GM18868 (cell line): ENCODE measurements at regions not wholly inside any gene's neighbourhood (a gene's known extent, or its start where the extent isn't known, plus 50 kb on each side); places are given as distances from the start of the nearest gene placed in this dataset.

Source experiments
- ATAC-seq: cut with Tn5 transposase; IDR thresholded peaks from one replicate; pipeline ENCODE4 v1.9.1; 2021; ENCODE audit warnings: mild to moderate bottlenecking, moderate library complexity; ENCODE audit not compliant: unreplicated experiment

DNA sequence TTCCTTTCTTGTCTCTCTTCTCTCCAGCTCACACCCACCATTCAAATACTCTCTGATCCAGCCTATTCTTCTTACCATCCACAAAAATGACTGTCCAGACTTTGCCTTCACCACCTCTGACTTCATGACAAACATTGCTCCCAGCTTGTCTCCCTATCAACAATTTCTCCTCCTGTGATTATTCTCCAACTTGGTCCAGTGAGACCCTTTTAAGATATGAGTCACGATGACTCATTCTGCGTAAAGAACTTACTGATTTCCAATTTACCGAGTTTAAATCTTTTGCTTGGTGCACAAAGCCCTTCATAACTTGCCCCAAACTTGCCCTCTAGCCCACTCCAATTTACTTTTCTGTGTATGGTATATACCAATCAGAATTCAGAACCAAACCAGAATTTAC lies 833.2 kb downstream of the MAFB start:
- ATAC-seq, result no peak

GRCh38 chr20:39855056-39855455 lies 834.0 kb downstream of the MAFB start:
- ATAC-seq, result no peak

- ATAC-seq, result no peak
Measured at GRCh38 chr20:39853636-39854035, 835.4 kb downstream of the MAFB start.

- ATAC-seq, result no peak
Measured at GRCh38 chr20:39853050-39853449, 836.0 kb downstream of the MAFB start.

DNA sequence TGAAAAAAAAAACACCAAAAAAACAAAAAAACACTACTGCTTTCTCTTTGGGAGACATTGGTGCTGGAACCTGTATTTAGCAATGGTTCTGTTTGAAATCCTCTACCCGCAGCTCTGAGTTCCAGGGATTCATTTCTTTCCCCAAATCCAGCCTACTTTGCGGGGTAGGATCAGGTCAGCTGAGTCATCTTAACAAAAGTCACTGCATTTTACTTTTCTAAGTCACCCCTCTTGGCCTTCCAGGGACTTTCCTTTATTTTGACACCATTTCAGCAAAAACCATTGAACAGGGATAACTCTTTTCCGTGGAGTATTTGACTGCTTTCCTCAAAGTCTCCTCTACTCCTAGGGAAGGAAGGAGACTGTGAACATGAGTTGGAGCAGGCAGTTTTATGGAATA lies 837.6 kb downstream of the MAFB start:
- no peak for ATAC-seq

GRCh38 chr20:39850821-39851330 lies 838.2 kb downstream of the MAFB start:
- no peak for ATAC-seq

DNA sequence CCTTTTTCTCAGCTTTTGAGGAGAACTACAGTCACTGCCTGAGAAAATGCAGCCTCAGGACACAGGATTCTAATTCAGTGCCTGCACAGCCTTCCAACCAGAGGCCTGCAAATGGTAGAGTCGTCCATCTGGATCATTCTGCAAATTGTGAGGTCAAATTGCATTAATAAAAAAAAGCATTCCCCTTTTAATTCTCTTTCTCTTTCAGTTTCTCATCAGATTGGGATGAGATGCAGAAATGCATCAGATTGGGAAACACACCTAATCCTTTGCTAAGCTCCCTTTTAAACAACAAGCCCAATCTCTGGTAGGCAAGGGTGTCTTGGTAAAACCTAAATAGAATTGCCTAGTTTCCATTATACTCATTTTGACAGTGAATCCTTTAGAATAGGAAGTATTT lies 838.8 kb downstream of the MAFB start:
- ATAC-seq, result no peak

DNA sequence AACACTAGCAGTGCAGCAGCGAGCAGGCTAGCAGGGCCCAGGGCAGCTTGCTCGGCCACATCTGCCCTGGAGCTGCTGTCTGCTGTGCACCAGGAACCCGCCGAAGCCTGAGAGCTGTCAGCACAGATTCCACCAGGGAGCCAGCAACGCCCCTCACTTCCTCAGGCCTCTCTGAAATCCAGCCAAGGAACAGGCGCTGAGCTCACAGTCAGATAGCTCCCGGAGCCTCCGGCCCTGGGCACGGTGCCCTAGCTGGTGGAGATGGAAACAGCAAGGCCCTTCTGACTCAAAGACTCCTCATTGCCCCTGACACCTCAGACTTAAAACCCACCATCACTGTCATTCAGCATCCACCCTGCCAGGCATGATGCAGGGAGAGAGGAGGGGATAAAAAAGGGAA lies 839.4 kb downstream of the MAFB start:
- ATAC-seq, result no peak

GRCh38 chr20:39849171-39849570 lies 839.9 kb downstream of the MAFB start:
- no peak for ATAC-seq

DNA sequence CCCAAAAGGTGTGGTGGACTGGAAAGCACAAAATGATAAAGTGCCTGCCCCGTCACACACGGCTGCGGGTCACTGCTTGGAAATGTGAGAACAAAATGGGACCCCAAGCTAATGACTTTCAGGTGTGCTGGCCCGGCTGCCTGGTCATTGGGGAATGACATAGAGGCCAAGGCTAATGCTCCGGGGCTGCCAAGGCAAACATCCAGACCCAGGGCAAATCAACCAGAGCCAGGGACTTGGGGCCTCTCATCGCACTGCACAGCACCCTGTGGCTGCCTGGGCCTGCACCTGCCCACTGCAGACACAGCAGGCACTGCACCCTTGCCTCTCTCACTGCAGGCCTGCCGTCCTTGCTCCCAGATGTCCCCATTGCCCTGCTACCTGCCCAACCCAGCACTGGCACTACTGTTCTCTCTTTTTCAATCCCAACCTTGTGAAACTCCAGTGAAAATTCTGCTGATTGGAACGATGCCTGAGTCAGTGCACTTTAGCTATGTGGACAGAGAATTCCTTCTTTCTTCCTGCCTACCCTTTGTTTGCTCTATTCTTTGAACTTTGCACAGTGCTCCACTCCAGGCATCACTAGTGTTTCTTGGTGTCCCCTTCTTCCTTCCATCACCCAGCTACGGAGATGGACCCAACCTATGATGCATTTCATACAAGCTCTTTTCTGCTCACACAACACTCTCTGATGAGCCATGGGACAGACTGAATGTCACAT lies 849.5 kb downstream of the MAFB start:
- no peak for ATAC-seq

DNA sequence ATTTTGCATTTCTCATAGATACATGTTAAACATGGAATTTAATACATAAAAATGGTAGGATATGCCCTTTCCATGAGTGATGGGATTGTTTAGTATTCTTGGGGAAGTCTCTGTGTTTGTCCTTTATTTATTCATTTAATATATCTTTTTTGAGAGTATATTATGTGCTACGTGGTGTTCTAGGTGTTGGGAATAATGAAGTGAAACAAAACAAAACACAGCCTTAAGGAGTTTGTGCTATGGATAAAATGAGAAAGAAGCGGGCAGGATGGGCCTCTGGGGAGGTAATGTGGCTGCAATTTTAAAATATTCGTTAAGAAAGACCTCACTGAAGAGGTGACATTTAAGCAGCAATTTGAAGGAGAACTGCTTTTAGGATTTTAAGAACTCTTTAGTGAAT lies 851.5 kb downstream of the MAFB start:
- ATAC-seq, result no peak

DNA sequence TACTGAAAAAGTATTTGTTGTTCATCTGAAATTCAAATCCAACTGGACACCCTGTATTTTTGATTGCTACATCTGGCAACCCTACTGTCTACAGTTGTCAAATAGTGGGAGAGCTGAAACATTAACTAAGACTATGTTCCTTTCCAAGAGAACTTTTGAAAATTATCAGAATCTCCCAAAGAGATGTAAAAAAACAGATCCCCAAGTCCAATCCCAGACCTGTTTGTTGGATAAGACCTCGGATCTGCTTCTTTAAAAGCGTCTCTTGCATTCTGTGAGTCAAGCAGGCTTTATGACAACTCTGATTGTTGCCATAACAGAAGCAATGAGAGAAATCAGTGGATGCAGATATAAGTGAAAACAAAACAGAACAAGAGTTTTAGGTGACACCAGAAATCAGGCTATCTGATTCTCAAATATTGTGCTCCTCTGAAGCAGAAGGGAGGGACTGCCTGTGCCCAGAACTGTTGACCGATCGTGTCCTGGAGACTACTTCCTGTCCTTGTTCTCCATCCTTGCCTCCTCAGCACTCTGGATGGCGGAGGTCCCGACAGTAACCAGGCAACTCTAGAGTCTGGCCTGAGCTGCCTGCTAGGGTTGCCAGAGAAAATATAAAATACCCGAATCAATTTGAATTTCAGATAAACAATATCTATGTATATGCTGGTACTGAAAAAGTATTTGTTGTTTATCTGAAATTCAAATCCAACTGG lies 853.8 kb downstream of the MAFB start:
- ATAC-seq, result no peak

DNA sequence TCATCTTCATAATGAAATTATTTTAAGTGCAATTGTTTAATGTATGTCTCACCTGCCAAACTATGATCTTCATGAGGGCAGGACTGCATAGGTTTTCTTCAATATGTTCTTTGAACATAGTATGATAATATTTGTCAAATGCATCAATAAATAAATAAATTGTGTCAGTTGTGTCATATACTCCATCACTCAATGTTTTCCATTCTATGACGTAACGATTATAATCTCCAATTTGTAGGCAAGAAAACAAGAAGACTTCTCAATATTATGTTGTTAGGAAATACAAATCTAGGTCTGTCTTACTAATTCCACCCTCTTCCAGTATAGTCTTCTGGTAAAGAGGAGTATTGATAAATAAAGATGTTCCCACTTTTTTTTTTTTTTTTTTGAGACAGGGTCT lies 858.1 kb downstream of the MAFB start:
- ATAC-seq, result no peak

GRCh38 chr20:39829661-39830060 lies 859.4 kb downstream of the MAFB start:
- peak; percentile 92 for ATAC-seq

DNA sequence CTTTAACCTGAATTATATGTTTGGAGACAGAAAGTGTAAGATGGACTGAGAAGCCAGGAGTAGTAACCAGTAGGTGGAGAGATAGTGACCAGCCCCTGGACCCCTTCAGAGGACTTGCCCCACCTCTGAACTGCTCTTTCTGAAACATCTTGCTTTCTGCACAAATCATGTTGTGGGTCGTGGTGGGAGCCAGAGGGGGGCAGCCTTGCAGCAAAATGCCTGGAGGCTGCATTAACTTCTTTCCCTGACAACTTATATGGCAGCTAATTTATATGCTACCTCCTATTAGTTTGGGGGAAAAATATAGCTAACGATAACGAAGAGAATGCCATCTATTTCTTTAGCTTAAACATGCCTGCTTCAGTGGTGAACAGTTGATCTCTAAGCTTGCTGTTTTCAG lies 859.8 kb downstream of the MAFB start:
- ATAC-seq, result peak; percentile 21

GRCh38 chr20:39825950-39826349 lies 863.1 kb downstream of the MAFB start:
- ATAC-seq, result peak; percentile 43

GRCh38 chr20:39825524-39825923 lies 863.4 kb downstream of the DHX35 start:
- no peak for ATAC-seq

GRCh38 chr20:39823224-39823623 lies 861.1 kb downstream of the DHX35 start:
- ATAC-seq, result no peak

DNA sequence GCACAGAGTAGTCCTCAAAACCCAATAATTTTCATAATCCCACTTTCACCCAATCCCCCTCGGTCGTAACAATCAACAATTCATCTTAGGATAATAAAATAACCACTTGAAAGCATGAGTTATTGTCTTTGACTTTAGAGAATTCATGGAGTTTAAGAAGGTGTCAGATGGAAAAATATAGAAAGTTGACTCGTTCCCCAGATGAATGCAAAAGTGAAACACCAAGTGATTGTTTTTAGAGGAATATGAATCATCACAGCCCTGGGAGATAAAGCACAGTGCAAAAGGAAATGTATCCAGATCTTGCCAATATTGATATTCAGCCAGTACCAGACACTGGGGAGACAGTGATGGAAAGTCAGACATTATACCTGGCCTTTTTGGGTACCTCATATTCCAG lies 860.5 kb downstream of the DHX35 start:
- no peak for ATAC-seq

- no peak for ATAC-seq
Measured at GRCh38 chr20:39813190-39813829, 851.2 kb downstream of the DHX35 start.

DNA sequence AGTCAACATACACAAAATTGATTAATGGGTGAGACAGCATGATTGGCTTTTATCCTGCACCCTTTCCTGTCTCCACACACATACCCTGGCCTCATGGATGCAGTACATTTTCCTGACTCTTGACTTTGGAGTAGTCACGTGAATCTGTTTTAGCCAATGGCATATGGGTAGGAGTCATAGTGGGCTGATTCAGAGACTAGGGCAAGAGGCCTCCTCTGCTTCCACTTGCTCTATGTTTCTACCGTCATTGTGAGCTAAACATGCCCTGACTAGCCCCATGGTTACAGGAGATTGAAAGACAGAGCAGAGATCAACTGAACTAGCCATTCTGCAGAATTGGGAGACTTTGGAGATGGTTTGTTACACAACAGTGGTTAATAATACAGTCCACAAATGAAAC lies 850.0 kb downstream of the DHX35 start:
- no peak for ATAC-seq

GRCh38 chr20:39810309-39810708 lies 848.2 kb downstream of the DHX35 start:
- no peak for ATAC-seq
